Astrocyte of the spinal cord (primary cell): ENCODE measurements at regions not wholly inside any gene's neighbourhood (a gene's known extent, or its start where the extent isn't known, plus 50 kb on each side); places are given as distances from the start of the nearest gene placed in this dataset.

Source experiments
- DNase-seq: peaks from one replicate; pipeline ENCODE4 v3.0.0; 2011; ENCODE audit warnings: low read depth, low spot score
- H3K4me3 ChIP-seq: 2 replicates; pipeline ENCODE4 v1.5.1; 2011; ENCODE audit warnings: low read depth, mild to moderate bottlenecking, low read length, moderate library complexity
- CTCF ChIP-seq: IDR thresholded peaks from 2 replicates; pipeline ENCODE4 v1.5.1; 2012; ENCODE audit warnings: low read depth, mild to moderate bottlenecking, low read length, inconsistent platforms
- in situ Hi-C: cut with HindIII; loops from 2 replicates; pipeline ENCODE4 v1.10.0; 2017; ENCODE audit warnings: low sequenced_read_pairs

DNA sequence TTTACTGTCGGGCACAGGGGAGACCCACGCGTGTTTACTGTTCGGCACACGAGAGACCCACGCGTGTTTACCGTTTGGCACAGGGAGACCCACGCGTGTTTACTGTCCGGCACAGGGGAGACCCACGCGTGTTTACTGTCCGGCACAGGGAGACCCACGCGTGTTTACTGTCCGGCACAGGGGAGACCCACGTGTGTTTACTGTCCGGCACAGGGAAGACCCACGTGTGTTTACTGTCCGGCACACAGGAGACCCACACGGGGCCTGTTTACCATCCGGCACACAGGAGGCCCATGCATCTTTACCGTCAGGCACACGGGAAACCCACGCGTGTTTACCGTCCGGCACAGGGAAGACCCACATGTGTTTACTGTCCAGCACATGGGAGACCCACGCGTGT lies 525.1 kb downstream of the BRD1 start:
- in situ Hi-C loops: no loop called here
- no peak for DNase-seq
- no peak for TF ChIP-seq CTCF

GRCh38 chr22:49302150-49302460 lies 525.6 kb downstream of the BRD1 start:
- TF ChIP-seq CTCF: no peak
- no peak overlapping the region for H3K4me3 ChIP-seq
- DNase-seq: no peak
- in situ Hi-C loops: no loop called here

More for the DNA sequence above, 525.1 kb downstream of the BRD1 start:
- no peak overlapping the region for H3K4me3 ChIP-seq

DNA sequence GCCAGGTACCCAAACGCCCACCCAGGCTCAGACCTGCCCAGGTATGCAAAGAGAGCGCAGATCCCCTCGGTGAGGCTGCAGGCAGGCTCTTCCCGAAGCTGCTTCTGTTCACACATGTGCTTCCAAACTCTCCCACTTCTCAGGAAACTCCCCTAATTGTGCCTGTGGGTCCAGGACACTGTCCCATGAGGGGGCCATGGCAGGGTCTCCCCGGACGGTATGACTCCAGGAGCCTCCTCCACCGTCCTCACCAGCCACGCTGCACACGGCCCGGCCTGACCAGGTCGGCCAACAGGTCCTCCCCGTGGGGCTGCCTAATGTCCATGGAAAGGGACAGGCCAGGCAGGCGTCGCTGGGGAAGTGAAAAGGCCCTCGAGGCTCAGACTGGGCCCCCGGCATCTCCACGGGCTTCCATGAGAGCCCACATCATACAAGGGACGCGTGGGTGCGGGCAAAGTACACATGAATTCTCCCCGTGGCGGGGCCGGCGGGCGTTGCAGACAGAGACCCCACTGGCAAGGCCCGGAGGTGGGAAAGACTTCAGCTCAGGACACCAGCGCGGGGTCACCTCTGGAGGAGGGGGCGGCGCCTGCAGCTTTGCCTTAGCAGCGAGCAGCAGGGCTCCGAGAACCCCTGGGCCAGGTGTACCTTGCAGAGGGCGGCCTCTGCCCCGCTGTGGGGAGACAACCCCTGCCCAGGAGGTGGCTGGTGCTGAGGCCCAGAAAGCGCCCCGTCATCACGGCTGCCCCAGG lies 526.1 kb downstream of the BRD1 start:
- TF ChIP-seq CTCF: no peak
- no peak for DNase-seq
- no peak overlapping the region for H3K4me3 ChIP-seq
- in situ Hi-C loops: no loop called here

GRCh38 chr22:49300951-49301397 lies 526.7 kb downstream of the BRD1 start:
- in situ Hi-C loops: no loop called here
- TF ChIP-seq CTCF: no peak
- DNase-seq: no peak
- H3K4me3 ChIP-seq: no peak overlapping the region

GRCh38 chr22:49300241-49300640 lies 527.4 kb downstream of the BRD1 start:
- DNase-seq: no peak
- H3K4me3 ChIP-seq: no peak overlapping the region
- TF ChIP-seq CTCF: no peak
- in situ Hi-C loops: no loop called here

- in situ Hi-C loops: no loop called here
- no peak overlapping the region for H3K4me3 ChIP-seq
- TF ChIP-seq CTCF: no peak
- no peak for DNase-seq
These were observed 527.8 kb downstream of the BRD1 start for GRCh38 chr22:49299821-49300231.
